ENCODE measurements at regions not wholly inside any gene's neighbourhood (a gene's known extent, or its start where the extent isn't known, plus 50 kb on each side); places are given as distances from the start of the nearest gene placed in this dataset.

GRCh38 chr2:19556648-19557047 is 198.2 kb upstream of the OSR1 start:
- Histone ChIP-seq H3K27me3 (ENCODE audit: insufficient read depth, low read depth) (no peaks in the 10 kb centered on the region), H3K4me2 (no peak overlapping the region)

GRCh38 chr2:19554520-19554919 is 196.1 kb upstream of the OSR1 start:
- H3K27me3 ChIP-seq (ENCODE audit: insufficient read depth, low read depth) = no peaks in the 10 kb centered on the region
- no peak overlapping the region for H2AFZ ChIP-seq (ENCODE audit: low read depth)
- no peaks in the 10 kb centered on the region for H4K20me1 ChIP-seq (ENCODE audit: insufficient read depth)
- no peak overlapping the region for H3K9ac ChIP-seq
- H3K4me1 ChIP-seq (ENCODE audit: low read depth, poor library complexity, severe bottlenecking) = no peaks in the 10 kb centered on the region
- H3K27ac ChIP-seq = no peak overlapping the region
- no peak overlapping the region for H3K4me3 ChIP-seq (IDR thresholded peaks at IDR 0.05; ENCODE audit: insufficient read depth, low read depth, low read length)
- no peaks in the 10 kb centered on the region for H3K79me2 ChIP-seq (ENCODE audit: insufficient read depth, low read depth)
- no peak for TF ChIP-seq CTCF (conservative IDR thresholded peaks at IDR 0.05; ENCODE audit: low read depth, low read length)
- no peaks in the 10 kb centered on the region for H3K36me3 ChIP-seq (ENCODE audit: insufficient read depth)
- no peak overlapping the region for H3K4me2 ChIP-seq

More at GRCh38 chr2:19556648-19557047, 198.2 kb upstream of the OSR1 start:
- Histone ChIP-seq H3K4me1 (ENCODE audit: low read depth, poor library complexity, severe bottlenecking) (no peaks in the 10 kb centered on the region), H3K9ac (no peak overlapping the region), H2AFZ (ENCODE audit: low read depth) (no peak overlapping the region), H3K79me2 (ENCODE audit: insufficient read depth, low read depth) (no peaks in the 10 kb centered on the region), H4K20me1 (ENCODE audit: insufficient read depth) (no peaks in the 10 kb centered on the region), H3K27ac (no peak overlapping the region), H3K4me3 (IDR thresholded peaks at IDR 0.05; ENCODE audit: insufficient read depth, low read depth, low read length) (no peak overlapping the region), H3K36me3 (ENCODE audit: insufficient read depth) (no peaks in the 10 kb centered on the region)
- TF ChIP-seq CTCF (conservative IDR thresholded peaks at IDR 0.05; ENCODE audit: low read depth, low read length) = no peak

- no peak overlapping the region for H3K27ac ChIP-seq
- no peaks in the 10 kb centered on the region for H3K79me2 ChIP-seq (ENCODE audit: insufficient read depth, low read depth)
- H3K4me3 ChIP-seq (IDR thresholded peaks at IDR 0.05; ENCODE audit: insufficient read depth, low read depth, low read length) = no peak overlapping the region
- H2AFZ ChIP-seq (ENCODE audit: low read depth) = no peak overlapping the region
- H3K4me1 ChIP-seq (ENCODE audit: low read depth, poor library complexity, severe bottlenecking) = no peaks in the 10 kb centered on the region
- H3K9ac ChIP-seq = no peak overlapping the region
- TF ChIP-seq CTCF (conservative IDR thresholded peaks at IDR 0.05; ENCODE audit: low read depth, low read length) = no peak
- H4K20me1 ChIP-seq (ENCODE audit: insufficient read depth) = no peaks in the 10 kb centered on the region
- H3K4me2 ChIP-seq = no peak overlapping the region
- H3K27me3 ChIP-seq (ENCODE audit: insufficient read depth, low read depth) = no peaks in the 10 kb centered on the region
- no peaks in the 10 kb centered on the region for H3K36me3 ChIP-seq (ENCODE audit: insufficient read depth)
Observed at GRCh38 chr2:19552270-19552669, 193.8 kb upstream of the OSR1 start.

GRCh38 chr2:19550750-19551149 is 192.3 kb upstream of the OSR1 start:
- H3K4me3 ChIP-seq (IDR thresholded peaks at IDR 0.05; ENCODE audit: insufficient read depth, low read depth, low read length) = no peak overlapping the region
- no peak for TF ChIP-seq CTCF (conservative IDR thresholded peaks at IDR 0.05; ENCODE audit: low read depth, low read length)
- no peak overlapping the region for H2AFZ ChIP-seq (ENCODE audit: low read depth)
- H3K4me2 ChIP-seq = no peak overlapping the region
- no peak overlapping the region for H3K9ac ChIP-seq
- H3K36me3 ChIP-seq (ENCODE audit: insufficient read depth) = no peaks in the 10 kb centered on the region
- no peaks in the 10 kb centered on the region for H4K20me1 ChIP-seq (ENCODE audit: insufficient read depth)
- H3K79me2 ChIP-seq (ENCODE audit: insufficient read depth, low read depth) = no peaks in the 10 kb centered on the region
- H3K27ac ChIP-seq = no peak overlapping the region
- no peaks in the 10 kb centered on the region for H3K27me3 ChIP-seq (ENCODE audit: insufficient read depth, low read depth)
- no peaks in the 10 kb centered on the region for H3K4me1 ChIP-seq (ENCODE audit: low read depth, poor library complexity, severe bottlenecking)

Measured in KMS-11 (cell line).